WTC11 (cell line): ENCODE measurements at regions not wholly inside any gene's neighbourhood (a gene's known extent, or its start where the extent isn't known, plus 50 kb on each side); places are given as distances from the start of the nearest gene placed in this dataset.

Source experiments
- AFF4 ChIP-seq: sonication (generic); formaldehyde crosslinking; IDR thresholded peaks from 2 replicates; pipeline ENCODE4 v1.8.1; 2023; ENCODE audit warnings: mild to moderate bottlenecking, missing genetic modification reagents, borderline replicate concordance
- ATF3 ChIP-seq: sonication (generic); formaldehyde crosslinking; conservative IDR thresholded peaks from 2 replicates; pipeline ENCODE4 v1.8.1; 2022; ENCODE audit warnings: mild to moderate bottlenecking, missing genetic modification reagents
- CTCF ChIP-seq: fragments of 200-600 bp; IDR thresholded peaks from 2 replicates; pipeline ENCODE4 v1.8.0; 2022; ENCODE audit warnings: antibody characterized with exemption
- FOXK1 ChIP-seq: sonication (generic); formaldehyde crosslinking; IDR thresholded peaks from 2 replicates; pipeline ENCODE4 v1.8.0; 2022; ENCODE audit warnings: mild to moderate bottlenecking, moderate library complexity, missing genetic modification reagents
- NFE2L1 ChIP-seq: sonication (generic); formaldehyde crosslinking; IDR thresholded peaks from 2 replicates; pipeline ENCODE4 v1.8.1; 2023; ENCODE audit warnings: missing genetic modification reagents
- NR1H2 ChIP-seq: sonication (generic); formaldehyde crosslinking; IDR thresholded peaks from 2 replicates; pipeline ENCODE4 v1.9.0; 2021; ENCODE audit warnings: mild to moderate bottlenecking, moderate library complexity, missing genetic modification reagents
- NR2C2 ChIP-seq: sonication (generic); formaldehyde crosslinking; IDR thresholded peaks from 2 replicates; pipeline ENCODE4 v1.8.0; 2022; ENCODE audit warnings: mild to moderate bottlenecking, missing genetic modification reagents
- USF2 ChIP-seq: sonication (generic); formaldehyde crosslinking; IDR thresholded peaks from 2 replicates; pipeline ENCODE4 v1.8.1; 2023; ENCODE audit warnings: mild to moderate bottlenecking, missing genetic modification reagents, moderate library complexity
- ZNF423 ChIP-seq: fragments of 250-450 bp; sonication (Bioruptor Pico); IDR thresholded peaks from 2 replicates; pipeline ENCODE4 v2.1.2; 2022; ENCODE audit warnings: mild to moderate bottlenecking, moderate library complexity
- ZNF425 ChIP-seq: fragments of 250-450 bp; sonication (Bioruptor Pico); conservative IDR thresholded peaks from 2 replicates; pipeline ENCODE4 v1.9.0; 2021; ENCODE audit warnings: mild to moderate bottlenecking

GRCh38 chr7:92994901-92995300 lies 122.9 kb downstream of the SAMD9 start:
- TF ChIP-seq AFF4 (CRISPR knock-in tag) (no peak), CTCF (no peak), ZNF423 (CRISPR knock-in tag) (no peak), ZNF425 (CRISPR knock-in tag) (no peak), NR1H2 (CRISPR knock-in tag) (no peak), USF2 (CRISPR knock-in tag) (no peak), FOXK1 (no peak), NFE2L1 (CRISPR knock-in tag) (no peak), NR2C2 (CRISPR knock-in tag) (no peak), ATF3 (no peak)
